GM04504 (cell line): ENCODE measurements at regions not wholly inside any gene's neighbourhood (a gene's known extent, or its start where the extent isn't known, plus 50 kb on each side); places are given as distances from the start of the nearest gene placed in this dataset.

Experiments
- DNase-seq: peaks from one replicate; pipeline ENCODE4 v3.0.0-alpha.2; 2012; ENCODE audit warnings: low read depth

DNA sequence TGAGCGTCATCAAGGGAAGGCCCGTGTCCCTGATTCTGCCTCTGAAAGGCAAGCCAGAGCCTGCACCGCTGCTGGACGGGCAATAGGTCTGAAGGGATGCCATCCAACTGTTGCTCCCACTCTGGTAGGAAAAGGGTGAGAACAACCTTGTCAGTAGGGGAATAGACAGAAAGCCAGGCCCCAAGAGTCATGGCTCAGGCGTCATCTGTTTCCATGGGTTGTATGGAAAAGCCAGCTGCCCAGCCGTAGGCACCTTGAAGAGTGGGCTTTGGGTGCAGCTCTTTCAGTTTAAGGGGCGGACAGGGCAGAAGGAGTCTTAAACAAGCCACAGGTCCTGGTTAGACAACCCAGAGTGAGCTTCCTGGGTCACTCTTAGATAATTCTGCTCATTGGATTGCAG, 66.5 kb downstream of the RNF6 start:
- no peak for DNase-seq

DNA sequence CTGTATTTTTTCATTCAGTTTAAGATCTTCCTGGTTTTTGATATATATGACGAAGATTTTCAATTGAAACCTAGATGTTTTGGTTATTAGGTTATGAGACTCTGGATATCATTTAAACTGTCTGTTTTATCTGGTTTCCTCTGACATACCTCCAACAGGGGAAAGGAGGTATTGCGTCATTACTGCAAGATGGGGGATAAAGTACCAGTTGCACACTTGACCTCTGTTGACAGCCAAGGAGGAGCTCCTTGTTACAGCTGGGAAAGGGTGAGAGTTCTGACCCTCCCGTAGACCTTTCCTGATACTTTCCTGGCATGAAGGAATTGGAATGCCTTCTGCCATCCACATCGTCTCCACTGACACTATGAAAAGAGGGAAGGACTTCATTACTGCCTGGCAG, 82.0 kb upstream of the SHISA2 start:
- DNase-seq: no peak

DNA sequence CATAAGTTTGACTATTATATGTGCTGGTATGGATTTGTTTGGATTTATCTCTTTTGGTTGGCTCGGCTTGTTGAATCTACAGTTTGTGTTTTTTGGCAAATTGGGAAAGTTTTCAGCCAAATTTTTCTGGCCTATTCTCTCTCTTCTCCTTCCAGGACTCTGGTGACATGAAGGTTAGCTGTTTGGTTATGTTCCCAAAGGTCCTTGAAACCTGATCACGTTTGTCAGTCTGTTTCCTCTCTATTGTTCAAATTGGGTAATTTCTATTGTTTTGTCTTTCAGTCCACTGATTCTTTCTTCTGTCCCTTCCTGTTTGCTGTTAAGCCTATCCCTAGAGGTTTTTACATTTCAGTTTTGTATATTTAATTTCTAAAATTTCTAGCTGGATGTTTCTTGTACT, 81.5 kb upstream of the SHISA2 start:
- DNase-seq: no peak

DNA sequence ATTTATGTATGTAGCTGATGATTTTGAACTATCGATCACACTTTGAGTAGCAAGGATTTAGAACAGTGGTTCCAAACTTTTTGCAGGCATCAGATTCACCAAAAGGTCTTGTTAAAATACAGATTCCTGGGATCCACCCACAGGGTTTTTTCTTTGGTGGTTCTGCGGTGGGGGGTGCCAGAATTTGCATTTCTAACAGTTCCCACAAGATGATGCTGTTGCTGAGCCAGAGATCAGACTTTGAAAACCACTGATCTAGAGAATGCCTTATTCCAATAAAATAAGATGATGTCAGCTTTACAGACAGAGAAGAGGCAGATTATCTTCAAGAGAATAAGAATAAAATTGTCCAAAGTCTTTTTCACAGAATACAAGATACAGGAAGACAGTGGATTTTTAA, 80.9 kb upstream of the SHISA2 start:
- DNase-seq: peak; percentile 1

DNA sequence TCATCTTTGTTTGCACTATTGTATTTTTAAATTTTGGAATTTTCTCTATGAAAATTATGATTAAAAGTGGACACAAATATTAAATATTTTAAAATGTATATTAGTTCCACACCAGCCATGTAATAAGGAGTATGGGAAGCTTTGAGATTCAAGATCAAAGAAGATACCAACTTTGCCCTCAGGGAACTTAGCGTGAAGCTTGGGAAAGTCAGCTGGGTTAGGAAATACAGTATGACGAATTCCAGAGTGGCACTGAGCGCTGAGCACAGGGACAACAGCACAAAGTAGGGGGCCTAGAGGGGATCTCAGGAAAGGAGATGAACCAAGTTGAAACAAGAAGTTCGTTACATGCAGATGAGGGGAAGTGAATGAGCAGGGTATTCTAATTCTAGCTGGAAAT, 76.9 kb upstream of the SHISA2 start:
- DNase-seq: no peak

DNA sequence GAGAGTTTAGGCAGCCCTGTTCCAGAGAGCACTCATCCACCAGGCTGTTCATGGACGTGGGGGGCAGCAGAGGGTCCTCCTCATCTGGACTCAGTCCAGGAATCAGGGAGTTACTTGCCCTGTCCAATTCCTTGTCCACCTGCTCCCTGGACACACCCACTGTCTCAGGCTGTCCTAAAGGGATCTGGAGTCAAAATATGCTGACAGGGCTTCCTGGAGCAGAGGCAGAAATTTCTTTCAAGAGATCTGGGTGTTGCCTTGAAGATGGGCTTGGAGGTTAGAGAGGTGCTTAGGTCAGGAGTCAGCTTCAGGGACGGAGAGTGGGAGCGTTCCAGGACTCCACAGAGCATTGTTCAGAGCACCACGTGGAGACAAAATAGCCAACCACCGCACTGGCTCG, 65.8 kb upstream of the SHISA2 start:
- no peak for DNase-seq

DNA sequence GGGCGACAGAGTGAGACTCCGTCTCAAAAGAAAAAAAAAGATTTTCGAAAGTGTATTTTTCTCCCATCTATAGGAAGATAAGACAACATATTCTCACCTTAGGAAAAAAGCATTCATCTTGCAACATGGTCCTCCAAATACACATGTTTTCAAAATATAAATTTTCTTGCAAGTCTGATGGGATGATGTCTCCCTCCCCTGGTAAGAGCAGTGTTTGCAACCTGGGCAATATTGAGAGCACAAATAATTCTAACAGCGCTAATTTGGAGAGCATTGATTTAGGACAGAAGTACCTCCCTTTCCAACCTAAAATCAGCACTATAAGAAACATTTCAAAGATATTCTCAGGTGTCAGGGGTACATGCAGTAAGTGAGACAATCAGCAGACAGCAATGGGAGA, 61.0 kb upstream of the SHISA2 start:
- no peak for DNase-seq

DNA sequence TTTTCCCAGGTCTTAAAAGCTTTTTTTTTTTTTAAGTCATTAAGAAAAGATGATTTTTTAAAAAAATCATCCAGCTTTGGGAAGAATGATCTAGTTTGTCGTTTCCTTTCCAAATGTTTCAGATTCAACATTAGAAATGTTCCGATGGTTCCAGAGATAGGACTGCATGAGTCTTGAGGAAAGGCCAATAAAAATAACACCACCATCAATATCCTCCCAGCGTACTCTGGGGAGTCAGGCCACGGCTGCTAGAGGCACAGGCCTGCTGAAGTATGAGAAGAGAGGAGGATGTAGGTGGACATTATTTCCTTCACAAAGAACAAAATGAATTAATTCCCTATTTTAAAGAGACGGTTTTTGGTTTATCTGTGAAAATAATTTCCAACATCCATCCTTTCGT, 60.0 kb upstream of the SHISA2 start:
- no peak for DNase-seq
